HG02588 (cell line): ENCODE measurements at regions not wholly inside any gene's neighbourhood (a gene's known extent, or its start where the extent isn't known, plus 50 kb on each side); places are given as distances from the start of the nearest gene placed in this dataset.

Experiments used
- ATAC-seq: cut with Tn5 transposase; IDR thresholded peaks from one replicate; pipeline ENCODE4 v1.9.1; 2021; ENCODE audit warnings: mild to moderate bottlenecking, moderate library complexity; ENCODE audit not compliant: unreplicated experiment

GRCh38 chr21:28547766-28548165 lies 444.9 kb downstream of the LTN1 start:
- ATAC-seq, result no peak

GRCh38 chr21:28543975-28544374 lies 448.7 kb downstream of the LTN1 start:
- no peak for ATAC-seq

GRCh38 chr21:28541371-28542112 lies 451.1 kb downstream of the LTN1 start:
- ATAC-seq, result no peak

- ATAC-seq, result no peak
These were observed 452.2 kb downstream of the LTN1 start for GRCh38 chr21:28540514-28540913.

- no peak for ATAC-seq
These were observed 453.1 kb downstream of the LTN1 start for GRCh38 chr21:28539623-28539988.

- no peak for ATAC-seq
These were observed 453.6 kb downstream of the LTN1 start for GRCh38 chr21:28538987-28539622.

GRCh38 chr21:28537371-28538079 lies 455.2 kb downstream of the LTN1 start:
- no peak for ATAC-seq

GRCh38 chr21:28532446-28532845 lies 460.2 kb downstream of the LTN1 start:
- no peak for ATAC-seq

- no peak for ATAC-seq
These were observed 469.3 kb downstream of the LTN1 start for GRCh38 chr21:28523367-28523766.

- no peak for ATAC-seq
These were observed 470.5 kb downstream of the LTN1 start for GRCh38 chr21:28522014-28522799.

GRCh38 chr21:28518630-28519029 lies 474.0 kb downstream of the LTN1 start:
- no peak for ATAC-seq

- ATAC-seq, result peak; percentile 99
These were observed 475.6 kb downstream of the LTN1 start for GRCh38 chr21:28516991-28517592.

- ATAC-seq, result no peak
These were observed 476.7 kb downstream of the LTN1 start for GRCh38 chr21:28516021-28516420.

- ATAC-seq, result no peak
These were observed 479.2 kb downstream of the LTN1 start for GRCh38 chr21:28513428-28513827.

- ATAC-seq, result no peak
These were observed 483.6 kb downstream of the LTN1 start for GRCh38 chr21:28509031-28509430.

GRCh38 chr21:28508126-28508525 lies 484.6 kb downstream of the LTN1 start:
- no peak for ATAC-seq

GRCh38 chr21:28496517-28496916 lies 496.2 kb downstream of the LTN1 start:
- no peak for ATAC-seq

- ATAC-seq, result no peak
These were observed 500.6 kb downstream of the LTN1 start for GRCh38 chr21:28492127-28492526.

- ATAC-seq, result no peak
These were observed 502.8 kb downstream of the LTN1 start for GRCh38 chr21:28489821-28490350.

- no peak for ATAC-seq
These were observed 503.5 kb downstream of the LTN1 start for GRCh38 chr21:28489162-28489561.
